GM18520 (cell line): ENCODE measurements at regions not wholly inside any gene's neighbourhood (a gene's known extent, or its start where the extent isn't known, plus 50 kb on each side); places are given as distances from the start of the nearest gene placed in this dataset.
"Not testable (repeated sequence)": the region's sequence is repeated elsewhere in the genome, so short reads cannot be mapped to it uniquely, and the experiment has no call there.

Experiments
- ATAC-seq: cut with Tn5 transposase; IDR thresholded peaks from one replicate; pipeline ENCODE4 v1.9.1; 2021; ENCODE audit not compliant: unreplicated experiment

DNA sequence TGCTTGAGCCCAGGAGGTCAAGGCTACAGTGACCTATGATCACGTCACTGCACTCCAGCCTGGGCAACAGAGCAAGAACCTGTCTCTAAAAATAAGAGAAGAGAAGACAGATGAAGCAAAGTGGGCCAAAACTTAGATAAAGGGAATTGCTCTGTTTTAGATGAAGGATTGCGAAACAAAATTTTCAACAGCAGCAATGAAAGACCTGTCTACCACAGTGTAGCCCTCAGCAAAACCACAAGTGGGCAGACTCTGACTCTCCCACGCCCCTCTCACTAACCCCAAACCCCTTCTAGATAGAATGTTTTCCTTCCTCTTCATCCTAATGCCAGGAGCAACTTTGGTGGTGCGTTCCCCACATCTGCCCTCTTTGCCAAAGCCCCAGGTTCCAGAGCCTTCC lies 105.6 kb upstream of the ALDH3B2 start:
- no peak for ATAC-seq

DNA sequence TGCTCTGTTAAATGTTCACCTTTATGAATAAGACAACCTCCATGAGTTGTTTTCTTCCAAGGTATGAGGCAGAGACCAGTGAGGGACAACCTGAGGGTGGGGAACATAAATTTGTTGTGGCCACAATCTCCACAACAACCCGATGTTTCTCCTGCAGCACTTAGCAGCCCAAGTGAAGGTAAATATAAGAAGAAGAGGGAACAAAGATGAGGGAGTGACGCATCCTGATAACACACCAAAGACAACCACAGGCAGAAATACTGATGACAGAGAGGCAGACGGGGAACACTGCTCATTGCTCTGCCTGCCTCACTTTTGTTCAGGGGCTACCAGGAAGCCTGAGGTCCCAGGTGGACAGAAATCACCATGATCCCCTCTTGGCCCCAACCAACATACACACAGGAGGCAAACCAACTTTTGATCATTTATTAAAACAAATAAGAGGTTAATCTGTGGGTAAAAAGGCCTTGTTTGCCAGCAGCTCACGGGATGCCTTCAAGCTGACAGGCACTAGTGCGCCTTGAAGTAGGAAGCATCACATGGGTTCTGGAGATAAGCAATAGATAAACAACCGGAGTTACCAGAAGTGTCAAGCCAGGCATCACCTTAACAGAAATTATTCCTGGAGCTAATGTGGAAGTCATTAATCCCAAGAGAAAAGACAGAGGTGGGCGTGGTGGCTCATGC lies 104.9 kb upstream of the ALDH3B2 start:
- not testable (repeated sequence) for ATAC-seq

DNA sequence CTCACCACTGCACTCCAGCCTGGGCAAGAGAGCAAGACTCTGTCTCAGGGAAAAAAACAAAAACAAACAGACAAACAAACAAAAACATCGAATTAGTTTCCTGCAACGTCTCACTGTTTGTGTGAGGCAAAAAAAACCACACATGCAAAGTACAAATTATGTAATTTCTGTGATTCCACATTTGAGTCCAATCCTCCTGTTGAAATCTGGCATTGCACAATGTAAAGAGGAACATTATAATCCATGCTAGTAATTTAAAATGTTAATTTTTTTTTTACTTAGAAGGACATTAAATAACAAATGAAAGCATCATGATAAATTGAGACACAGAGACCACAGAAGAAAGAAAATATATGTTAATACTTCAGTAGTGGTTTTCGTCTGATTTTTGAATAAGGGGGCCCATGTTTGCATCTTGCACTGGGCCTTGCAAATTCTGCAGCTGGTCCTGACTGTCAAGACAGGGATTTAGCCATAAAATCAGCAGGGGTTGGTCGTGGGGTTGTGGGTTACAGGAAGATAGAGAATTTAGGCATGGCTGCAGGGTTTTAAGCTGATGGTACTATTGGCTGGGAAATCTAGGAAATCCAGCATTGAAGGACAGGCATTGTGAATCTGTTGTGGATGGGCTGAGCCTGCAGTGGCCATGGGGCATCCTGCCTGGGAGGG lies 102.6 kb upstream of the ALDH3B2 start:
- no peak for ATAC-seq

DNA sequence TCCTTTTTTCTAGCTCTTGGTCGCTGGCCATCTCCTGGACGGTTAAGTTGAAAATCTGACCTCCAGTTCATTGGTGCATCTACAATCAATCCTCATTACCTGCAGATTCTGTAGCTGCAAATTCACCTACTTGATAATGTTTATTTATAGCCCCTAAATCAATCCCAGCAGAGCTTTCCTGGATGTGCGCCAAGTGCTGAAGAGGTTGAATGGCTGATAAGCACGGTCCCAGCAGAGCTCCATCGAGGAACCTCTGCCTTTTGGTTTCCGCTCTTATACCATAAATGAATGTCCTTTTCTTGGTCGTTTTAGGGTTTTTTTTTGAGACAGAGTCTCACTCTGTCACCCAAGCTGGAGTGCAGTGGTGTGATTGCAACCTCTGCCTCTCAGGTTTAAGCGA lies 99.8 kb upstream of the ALDH3B2 start:
- not testable (repeated sequence) for ATAC-seq

DNA sequence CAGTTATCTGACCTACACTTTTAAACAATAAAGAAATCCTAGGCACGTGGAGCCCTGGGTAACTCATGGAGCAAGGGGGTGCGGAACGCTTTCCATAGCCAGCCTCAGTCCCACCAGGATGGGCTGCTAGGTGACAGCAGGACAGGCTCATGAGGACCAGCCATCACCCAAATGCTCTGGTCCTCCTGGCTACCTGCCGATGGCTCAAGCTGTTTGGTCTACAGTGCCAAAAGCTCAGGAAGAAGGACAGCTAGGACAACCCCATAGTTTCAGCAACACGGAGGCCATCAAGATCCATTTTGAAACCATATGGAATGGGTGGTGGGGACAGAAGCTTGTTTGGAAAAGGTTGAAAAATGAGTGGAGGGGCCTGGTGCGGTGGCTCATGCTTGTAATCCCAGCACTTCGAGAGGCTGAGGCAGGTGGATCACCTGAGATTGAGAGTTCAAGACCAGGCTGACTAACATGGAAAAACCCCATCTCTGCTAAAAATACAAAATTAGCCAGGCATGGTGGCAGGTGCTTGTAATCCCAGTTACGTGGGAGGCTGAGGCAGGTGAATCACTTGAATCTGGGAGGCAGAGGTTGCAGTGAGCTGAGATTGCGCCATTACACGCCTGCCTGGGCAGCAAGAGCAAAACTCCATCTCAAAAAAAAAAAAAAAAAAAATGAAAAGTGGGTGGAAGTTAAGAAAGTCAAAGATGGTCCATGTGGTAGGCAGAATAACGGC lies 93.7 kb upstream of the ALDH3B2 start:
- not testable (repeated sequence) for ATAC-seq

DNA sequence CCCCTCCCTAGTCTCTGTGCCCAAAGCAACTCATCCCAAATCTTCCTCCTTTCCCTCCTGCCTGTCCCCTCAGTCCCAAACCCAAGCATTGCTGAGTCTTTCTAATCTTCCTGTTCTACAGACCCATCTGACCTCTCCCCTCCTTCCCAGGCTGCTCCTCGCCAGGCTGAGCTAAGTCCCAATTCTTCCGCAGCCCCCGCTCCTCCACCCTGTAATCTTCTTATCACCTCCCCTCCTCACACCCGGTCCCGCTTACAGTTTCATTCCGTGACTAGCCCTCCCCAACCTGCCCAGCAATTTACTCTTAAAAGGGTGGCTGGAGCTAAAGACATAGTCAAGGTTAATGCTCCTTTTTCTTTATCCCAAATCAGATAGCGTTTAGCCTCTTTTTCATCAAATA lies 86.8 kb upstream of the ALDH3B2 start:
- not testable (repeated sequence) for ATAC-seq

DNA sequence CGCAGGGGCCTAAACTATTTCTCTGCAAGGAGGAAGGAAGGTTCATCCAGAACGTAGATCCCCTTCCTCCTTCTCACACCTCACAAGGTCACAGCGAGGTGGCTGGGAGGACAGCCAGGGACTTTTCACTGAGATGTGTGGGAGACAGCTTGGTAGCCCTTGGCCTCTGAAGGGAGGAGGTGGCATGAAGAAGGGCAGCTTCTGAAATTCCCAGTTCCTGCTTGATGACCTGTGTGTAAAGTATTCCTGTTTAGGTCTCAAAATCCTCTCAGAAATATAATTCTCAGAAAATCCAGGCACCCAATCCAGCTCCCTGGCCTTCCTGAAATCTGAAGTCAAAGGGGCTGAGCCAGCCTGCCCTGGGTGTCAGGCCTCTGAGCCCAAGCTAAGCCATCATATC lies 84.9 kb upstream of the ALDH3B2 start:
- not testable (repeated sequence) for ATAC-seq

DNA sequence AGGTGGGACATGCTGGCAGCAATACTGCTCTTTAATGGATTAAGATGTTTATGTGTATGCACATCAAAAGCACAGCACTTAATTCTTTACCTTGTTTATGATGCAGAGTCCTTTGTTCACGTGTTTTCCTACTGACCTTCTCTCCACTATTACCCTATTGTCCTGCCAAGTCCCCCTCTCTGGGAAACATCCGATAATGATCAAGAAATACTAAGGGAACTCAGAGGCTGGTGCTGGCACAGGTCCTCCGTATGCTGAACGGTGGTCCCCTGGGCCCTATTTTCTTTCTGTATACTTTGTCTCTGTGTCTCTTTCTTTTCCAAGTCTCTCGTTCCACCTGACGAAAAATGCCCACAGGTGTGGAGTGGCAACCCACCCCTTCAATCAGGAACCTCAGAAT lies 84.0 kb upstream of the ALDH3B2 start:
- ATAC-seq, result not testable (repeated sequence)

DNA sequence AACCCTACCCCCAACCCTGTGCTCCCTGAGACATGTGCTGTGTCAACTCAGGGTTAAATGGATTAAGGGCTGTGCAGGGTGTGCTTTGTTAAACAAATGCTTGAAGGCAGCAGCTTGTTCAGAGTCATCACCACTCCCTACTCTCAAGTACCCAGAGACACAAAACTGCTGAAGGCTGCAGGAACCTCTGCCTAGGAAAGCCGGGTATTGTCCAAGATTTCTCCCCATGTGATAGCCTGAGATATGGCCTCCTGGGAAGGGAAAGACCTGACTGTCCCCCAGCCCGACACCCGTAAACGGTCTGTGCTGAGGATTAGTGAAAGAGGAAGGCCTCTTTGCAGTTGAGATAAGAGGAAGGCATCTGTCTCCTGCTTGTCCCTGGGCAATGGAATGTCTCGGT lies 83.6 kb upstream of the ALDH3B2 start:
- not testable (repeated sequence) for ATAC-seq

DNA sequence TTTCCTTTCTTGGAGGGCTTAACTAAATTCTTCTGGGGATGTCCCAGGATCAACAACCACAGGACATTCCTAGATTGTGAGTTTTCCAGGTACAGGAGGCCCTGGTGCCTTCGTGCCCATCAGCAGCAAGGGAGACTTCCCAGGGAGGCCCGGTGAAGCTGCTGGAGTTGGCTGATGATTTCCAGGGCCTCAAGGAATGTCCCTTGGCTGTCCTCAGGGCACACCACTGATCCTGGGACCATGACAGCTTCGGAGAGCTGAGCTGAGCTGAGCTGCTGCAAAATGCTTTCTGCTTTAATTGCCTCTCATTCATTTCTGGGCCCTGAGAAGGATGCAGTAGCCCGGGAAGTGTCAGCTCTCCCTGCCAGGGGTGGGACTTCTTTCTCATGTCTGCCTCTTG lies 79.4 kb upstream of the ALDH3B2 start:
- ATAC-seq, result not testable (repeated sequence)

DNA sequence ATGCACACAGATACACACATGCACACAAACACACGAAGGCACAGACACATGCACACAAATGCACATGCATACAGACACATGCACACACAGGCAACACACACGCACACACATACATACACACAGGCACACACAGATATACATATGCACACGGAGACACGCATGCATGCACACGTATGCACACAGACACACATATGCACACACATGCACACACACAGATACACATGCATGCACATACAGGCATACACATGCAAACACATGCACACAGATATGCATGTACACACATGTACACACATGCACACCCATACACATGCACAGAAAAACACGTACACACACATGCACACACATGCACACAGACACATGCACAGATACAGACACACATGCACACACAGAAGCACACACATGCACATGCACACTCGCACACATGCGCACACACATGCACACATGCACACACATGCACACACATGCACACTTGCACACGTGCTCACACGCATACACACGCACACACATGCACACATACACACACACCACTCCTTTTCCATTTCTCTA lies 70.8 kb upstream of the ALDH3B2 start:
- no peak for ATAC-seq

DNA sequence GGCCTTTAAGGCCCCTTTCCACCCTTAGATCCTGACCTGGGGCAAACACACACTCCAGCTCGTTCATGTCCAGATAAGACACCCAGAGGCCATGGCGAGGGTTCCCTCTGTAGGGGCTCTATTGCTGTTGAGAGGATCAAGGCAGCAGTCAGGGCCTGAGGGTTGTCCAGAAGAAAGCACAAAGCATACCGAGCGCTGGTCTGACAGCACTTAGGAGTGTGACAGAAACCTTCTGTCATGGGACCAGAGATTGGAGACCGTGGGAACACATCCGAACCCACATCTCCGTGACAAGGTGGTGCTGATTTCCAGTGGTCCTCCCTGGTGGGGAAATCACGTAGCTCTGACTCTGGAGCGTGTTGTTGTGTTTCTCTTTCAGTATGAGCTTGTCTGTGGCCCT lies 69.8 kb upstream of the ALDH3B2 start:
- ATAC-seq, result not testable (repeated sequence)

DNA sequence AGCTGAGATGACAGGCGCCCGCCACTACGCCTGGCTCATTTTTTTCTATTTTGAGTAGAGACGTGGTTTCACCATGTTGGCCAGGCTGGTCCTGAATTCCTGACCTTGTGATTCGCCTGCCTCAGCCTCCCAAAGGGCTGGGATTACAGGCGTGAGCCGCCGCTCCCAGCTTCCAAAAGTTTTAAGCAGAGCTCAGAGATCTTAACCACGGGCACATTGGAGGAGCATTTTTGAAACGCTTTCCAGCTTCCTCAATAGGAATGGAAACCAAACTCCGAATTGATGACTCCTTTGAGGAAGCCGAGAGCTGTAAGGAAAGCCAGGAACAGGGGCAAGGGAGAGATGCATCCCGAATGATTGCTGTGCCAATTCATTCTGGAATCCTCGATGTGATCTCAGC lies 63.8 kb upstream of the ALDH3B2 start:
- ATAC-seq, result not testable (repeated sequence)

DNA sequence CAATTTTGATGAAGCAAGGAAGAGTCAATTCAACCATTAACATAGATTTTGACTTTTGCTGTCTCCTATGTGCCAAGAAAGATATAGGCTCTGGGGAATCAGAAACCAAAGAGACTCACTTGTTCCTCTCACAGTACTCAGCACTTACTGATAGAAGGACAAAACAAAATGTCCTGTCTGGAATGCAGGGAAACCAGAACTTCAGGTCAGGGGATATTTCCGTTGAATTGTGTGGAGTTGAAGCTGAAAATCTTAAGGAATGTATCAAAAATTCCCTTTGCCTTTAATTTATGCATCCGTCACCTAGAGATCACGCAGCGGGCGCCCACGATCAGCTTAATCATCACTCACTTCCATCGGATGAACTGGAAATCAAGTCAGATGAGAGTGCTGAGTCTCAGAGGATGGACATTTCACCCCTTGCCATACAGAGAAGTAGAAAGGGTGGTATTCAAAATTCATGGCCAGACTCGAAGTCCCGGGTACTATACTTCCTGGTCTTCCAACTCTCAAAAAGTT lies 63.2 kb upstream of the ALDH3B2 start:
- not testable (repeated sequence) for ATAC-seq

DNA sequence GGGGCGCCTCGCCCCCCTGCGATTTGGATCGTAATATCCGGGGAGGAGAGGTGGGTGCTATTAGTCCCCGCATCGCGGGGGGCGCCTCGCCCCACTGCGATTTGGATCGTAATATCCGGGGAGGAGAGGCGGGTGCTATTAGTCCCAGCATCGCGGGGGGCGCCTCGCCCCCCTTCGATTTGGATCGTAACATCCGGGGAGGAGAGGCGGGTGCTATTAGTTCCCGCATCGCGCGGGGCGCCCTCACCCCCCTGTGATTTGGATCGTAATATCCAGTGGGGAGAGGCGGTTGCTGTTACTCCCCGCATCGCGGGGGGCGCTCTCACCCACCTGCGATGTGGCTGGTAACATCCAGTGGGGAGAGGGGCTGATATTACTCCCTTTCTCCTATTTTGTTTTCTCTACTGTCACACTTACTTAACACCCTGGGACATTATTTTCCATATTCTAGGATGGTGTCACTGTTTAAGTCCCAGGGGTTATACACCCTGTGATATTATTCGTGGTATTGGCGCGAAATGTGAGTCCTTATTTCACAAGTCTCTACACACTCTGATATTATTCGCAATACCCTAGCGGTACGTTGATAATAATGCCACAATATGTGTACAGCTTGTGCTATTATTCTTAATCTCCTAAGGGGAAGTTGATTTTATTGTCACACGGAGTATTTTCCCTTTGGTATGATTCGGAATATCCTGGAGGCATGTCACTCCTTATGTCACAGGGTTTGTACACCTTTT lies 57.8 kb upstream of the ALDH3B2 start:
- no peak for ATAC-seq

DNA sequence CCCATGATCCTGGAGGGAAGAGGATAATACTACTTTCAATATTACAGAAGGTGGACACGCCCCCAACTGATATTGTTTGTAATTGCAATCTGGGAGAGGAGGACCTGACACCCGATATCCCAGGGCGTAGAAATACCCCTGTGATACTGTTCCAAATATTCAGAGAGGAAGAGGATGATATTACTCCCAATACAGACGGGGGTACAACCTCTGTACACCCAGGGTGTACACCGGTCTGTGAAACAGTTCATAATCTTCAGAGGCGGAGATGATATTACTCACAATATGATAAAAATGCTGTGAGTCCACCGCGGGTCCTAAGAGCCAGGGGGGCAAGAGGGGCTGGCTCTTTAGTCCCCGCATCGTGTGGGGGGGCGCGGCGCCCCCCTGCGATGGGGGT lies 57.2 kb upstream of the ALDH3B2 start:
- ATAC-seq, result no peak

DNA sequence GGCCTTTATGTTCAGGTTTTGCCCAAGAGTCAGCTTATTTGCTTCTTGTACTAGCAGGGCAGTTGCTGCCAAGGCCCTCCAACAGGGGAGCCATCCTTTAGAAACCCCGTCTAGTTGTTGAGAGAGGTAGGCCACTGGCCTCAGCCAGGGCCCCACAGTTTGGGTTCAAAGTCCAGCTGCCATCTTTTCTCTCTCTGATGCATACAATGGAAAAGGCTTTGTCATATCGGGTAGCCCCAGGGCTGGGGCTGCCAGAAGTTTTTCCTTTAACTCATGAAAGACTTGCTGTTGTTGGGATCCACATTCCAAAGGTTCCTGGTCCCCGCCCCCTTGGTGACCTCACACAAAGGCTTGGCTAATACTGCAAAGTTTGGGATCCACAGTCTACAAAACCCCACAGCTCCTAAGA lies 53.7 kb upstream of the ALDH3B2 start:
- ATAC-seq, result not testable (repeated sequence)

DNA sequence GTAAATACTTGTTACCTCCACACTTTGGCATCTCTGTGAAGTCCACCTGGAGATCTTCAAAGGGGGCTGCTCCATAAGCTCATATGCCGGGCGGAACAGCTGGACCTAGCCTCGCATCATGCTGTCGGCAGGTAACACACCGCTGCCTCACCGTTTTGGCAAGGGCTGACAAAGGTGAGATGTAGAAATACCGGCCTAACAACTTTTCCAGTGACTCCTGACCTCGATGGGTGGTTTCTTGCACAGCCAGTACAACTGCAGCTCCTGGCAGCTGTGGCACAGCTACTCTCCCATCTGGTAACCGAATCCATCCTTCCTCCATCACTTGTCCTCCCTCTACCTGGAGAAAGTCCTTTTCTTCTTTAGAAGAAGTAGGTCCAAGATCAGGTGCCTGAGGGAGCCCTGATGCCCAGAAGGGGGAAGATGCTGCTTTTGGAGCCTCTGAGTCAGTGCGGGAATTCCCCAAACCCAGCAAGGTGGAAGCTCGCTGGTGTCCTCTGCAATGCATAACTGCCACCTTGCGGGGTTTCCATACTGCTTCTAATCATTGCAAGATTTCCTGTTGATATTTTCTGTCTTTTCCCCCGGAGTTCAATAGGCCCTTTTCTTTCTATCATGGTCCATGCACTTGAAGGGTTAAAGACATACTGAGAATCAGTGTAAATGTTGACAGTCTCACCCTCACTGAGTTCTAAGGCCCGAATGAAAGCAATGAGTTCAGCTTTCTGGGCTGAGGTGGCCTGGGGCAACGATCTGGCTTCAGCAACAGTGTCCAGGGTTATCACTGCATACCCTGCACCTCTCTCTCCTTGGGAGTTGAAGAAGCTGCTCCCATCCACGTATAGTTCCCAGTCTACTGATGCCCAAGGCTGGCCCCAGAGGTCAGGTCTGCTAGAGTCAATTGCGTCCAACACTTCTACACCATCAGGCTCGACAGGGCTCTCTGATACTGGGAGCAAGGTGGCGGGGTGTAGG lies 52.9 kb upstream of the ALDH3B2 start:
- ATAC-seq, result not testable (repeated sequence)
